ENCODE measurements at regions not wholly inside any gene's neighbourhood (a gene's known extent, or its start where the extent isn't known, plus 50 kb on each side); places are given as distances from the start of the nearest gene placed in this dataset.
A peak's percentile ranks its signal among the peaks of the same experiment; 100 is the strongest.

GRCh38 chr10:36351159-36351558 lies 709.1 kb upstream of the FZD8 start:
- TF ChIP-seq CTCF (IDR thresholded peaks at IDR 0.05; ENCODE audit: low read length, missing control alignments), result no peak
- DNase-seq (ENCODE audit: low read depth), result peak; percentile 36
- H3K4me3 ChIP-seq (replicated peaks; ENCODE audit: low read depth, low read length), result no peak overlapping the region

GRCh38 chr10:36349445-36350078 lies 707.5 kb upstream of the FZD8 start:
- H3K4me3 ChIP-seq (replicated peaks; ENCODE audit: low read depth, low read length), result no peak overlapping the region
- DNase-seq (ENCODE audit: low read depth), result peak; percentile 91
- TF ChIP-seq CTCF (IDR thresholded peaks at IDR 0.05; ENCODE audit: low read length, missing control alignments), result no peak

DNA sequence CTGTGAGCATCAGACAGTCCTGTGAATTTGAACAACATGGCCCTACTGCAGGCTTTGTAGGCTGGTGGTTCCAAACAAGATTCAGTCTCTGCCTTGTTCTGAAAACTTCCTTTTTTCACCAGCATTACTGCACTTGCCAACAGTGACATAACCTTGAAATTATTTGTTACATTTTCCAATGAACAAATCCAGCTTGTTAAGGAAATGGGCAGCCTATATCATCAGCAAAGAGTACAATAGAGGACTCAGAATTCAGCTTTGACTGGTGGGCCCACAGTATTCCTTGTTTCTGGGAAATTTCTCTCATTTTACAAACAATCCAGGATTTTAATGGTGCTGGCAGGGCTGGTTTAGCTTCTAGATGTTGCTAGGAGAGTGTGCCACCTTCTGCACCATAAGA lies 703.7 kb upstream of the FZD8 start:
- no peak for TF ChIP-seq CTCF (IDR thresholded peaks at IDR 0.05; ENCODE audit: low read length, missing control alignments)
- DNase-seq (ENCODE audit: low read depth), result peak; percentile 64

GRCh38 chr10:36345175-36345533 lies 703.1 kb upstream of the FZD8 start:
- DNase-seq (ENCODE audit: low read depth), result peak; percentile 20
- no peak overlapping the region for H3K4me3 ChIP-seq (replicated peaks; ENCODE audit: low read depth, low read length)
- no peak for TF ChIP-seq CTCF (IDR thresholded peaks at IDR 0.05; ENCODE audit: low read length, missing control alignments)

More for the DNA sequence above, 703.7 kb upstream of the FZD8 start:
- no peak overlapping the region for H3K4me3 ChIP-seq (replicated peaks; ENCODE audit: low read depth, low read length)

DNA sequence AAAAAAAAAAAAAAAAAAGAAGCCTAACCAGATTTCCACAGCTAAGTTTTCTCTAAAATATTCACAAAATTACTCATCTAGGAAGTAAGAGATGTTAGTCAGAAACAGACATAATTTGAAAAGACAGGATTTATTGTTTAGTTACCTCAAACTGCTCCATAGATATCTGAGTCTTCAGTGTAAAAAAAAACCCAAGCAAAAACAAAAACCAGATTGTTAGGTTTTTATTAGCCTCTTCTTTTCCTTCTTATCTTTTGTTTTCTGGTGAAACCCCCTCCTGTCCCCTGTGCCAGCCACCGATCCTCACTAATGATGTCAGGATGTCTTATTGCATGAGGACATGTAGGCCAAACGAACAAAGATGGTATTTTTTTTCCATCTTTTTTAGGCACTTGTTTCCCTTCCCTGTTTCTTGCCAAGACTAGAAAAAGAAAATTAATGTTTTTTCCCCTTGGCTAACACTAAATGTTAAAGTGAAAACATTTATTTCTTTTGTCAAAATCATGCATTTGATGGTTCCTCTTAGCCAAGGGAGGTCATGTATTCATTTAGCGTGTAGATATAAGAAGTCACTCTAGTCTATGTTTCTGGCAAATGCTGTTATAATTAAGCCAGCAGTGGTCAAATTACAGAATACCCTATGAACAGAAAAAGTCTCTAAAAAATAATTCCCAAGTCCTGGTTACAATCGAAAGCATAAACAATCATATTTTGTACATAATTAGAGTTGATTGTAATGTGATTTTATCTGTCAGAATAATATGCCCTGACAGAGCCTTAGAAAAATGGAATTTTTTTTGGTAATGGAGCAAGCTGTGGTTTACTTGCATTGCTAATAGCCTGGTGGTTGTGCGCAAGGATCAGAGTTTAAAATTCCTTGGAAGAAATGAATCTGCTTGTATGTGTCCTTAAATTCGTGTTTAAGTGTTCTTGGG lies 702.4 kb upstream of the FZD8 start:
- no peak overlapping the region for H3K4me3 ChIP-seq (replicated peaks; ENCODE audit: low read depth, low read length)
- no peak for DNase-seq (ENCODE audit: low read depth)
- no peak for TF ChIP-seq CTCF (IDR thresholded peaks at IDR 0.05; ENCODE audit: low read length, missing control alignments)

DNA sequence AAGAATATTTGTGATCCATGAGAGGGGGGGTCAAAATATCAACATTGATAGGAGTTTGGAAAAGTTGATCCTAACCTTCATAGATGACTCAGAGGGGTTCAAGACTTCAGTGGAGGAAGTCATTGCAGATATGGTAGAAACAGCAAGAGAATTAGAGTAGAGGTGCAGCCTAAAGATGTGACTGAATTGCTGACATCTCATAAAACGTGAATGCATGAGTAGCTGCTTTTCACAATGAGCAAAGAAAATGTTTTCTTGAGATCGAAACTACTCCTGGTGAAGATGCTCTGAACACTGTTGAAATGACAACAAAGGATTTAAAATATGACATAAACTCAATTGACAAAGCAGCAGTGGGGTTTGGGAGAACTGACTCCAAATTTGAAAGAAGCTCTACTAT lies 700.7 kb upstream of the FZD8 start:
- DNase-seq (ENCODE audit: low read depth), result no peak
- no peak for TF ChIP-seq CTCF (IDR thresholded peaks at IDR 0.05; ENCODE audit: low read length, missing control alignments)
- H3K4me3 ChIP-seq (replicated peaks; ENCODE audit: low read depth, low read length), result no peak overlapping the region
